Muscle of leg (tissue), 3 donors: ENCODE measurements at regions not wholly inside any gene's neighbourhood (a gene's known extent, or its start where the extent isn't known, plus 50 kb on each side); places are given as distances from the start of the nearest gene placed in this dataset.
"Not testable (repeated sequence)": the region's sequence is repeated elsewhere in the genome, so short reads cannot be mapped to it uniquely, and the experiment has no call there.

Source experiments
- DNase-seq: peaks from one replicate; pipeline ENCODE4 v3.0.0; 2013
- H3K27ac ChIP-seq: one replicate; pipeline ENCODE4 v1.5.1; 2013; ENCODE audit warnings: mild to moderate bottlenecking, low read length, control low read depth
- H3K27me3 ChIP-seq: one replicate; pipeline ENCODE4 v1.6.1; 2013; ENCODE audit warnings: low read length; ENCODE audit not compliant: control insufficient read depth, insufficient read depth
- H3K36me3 ChIP-seq: one replicate; pipeline ENCODE4 v1.6.1; 2013; ENCODE audit warnings: low read length; ENCODE audit not compliant: control insufficient read depth, insufficient read depth
- H3K4me1 ChIP-seq: one replicate; pipeline ENCODE4 v1.6.1; 2013; ENCODE audit warnings: low read length; ENCODE audit not compliant: control insufficient read depth, insufficient read depth
- H3K4me3 ChIP-seq: one replicate; pipeline ENCODE4 v1.5.1; 2013; ENCODE audit warnings: low read length, control low read depth
- H3K9me3 ChIP-seq: replicated peaks from 2 replicates; pipeline ENCODE4 v1.6.1; 2013; ENCODE audit warnings: low read depth, low read length; ENCODE audit not compliant: control insufficient read depth
- WGBS: methylation state at CpG from one replicate; pipeline ENCODE4 v1.1.5; 2013; ENCODE audit warnings: missing lambda C conversion rate; ENCODE audit not compliant: insufficient coverage; 5-methylcytosine and 5-hydroxymethylcytosine counted together

GRCh38 chr9:40934480-40934879, 194.0 kb downstream of the FOXD4L6 start:
- H3K27me3 ChIP-seq, result not testable (repeated sequence)
- 93% methylated on average over 3 of the region's 3 CpGs for WGBS

DNA sequence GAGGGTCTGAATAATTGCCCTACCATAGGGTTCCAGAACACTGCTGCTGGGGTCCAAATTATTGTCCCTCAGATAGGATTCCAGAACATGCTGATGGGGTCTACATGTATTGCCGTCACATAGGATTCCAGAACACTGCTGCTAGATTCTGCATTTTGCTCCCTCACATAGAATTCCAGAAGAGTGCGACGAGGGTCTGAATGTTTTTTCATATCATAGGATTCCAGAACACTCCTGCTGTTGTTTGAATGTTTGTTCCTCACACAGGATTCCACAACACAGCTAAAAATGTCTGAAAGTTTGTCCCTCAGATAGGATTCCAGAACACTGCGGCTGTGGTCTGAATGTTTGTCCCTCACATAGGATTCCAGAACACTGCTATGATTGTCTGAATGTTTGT, 198.1 kb downstream of the FOXD4L6 start:
- DNase-seq, H3K4me3 ChIP-seq, H3K27ac ChIP-seq, H3K36me3 ChIP-seq, H3K4me1 ChIP-seq, H3K27me3 ChIP-seq: not testable (repeated sequence)
- WGBS, result 94% methylated on average over 4 of the region's 4 CpGs
- H3K9me3 ChIP-seq, result peaks cover 74% of the 10 kb centered on the region

More at GRCh38 chr9:40934480-40934879, 194.0 kb downstream of the FOXD4L6 start:
- DNase-seq, H3K27ac ChIP-seq, H3K36me3 ChIP-seq, H3K4me3 ChIP-seq, H3K4me1 ChIP-seq: not testable (repeated sequence)
- H3K9me3 ChIP-seq, result peaks cover 37% of the 10 kb centered on the region

- H3K27me3 ChIP-seq, H3K27ac ChIP-seq, H3K4me1 ChIP-seq, H3K36me3 ChIP-seq, H3K4me3 ChIP-seq, DNase-seq: not testable (repeated sequence)
- 68% methylated on average over 2 of the region's 6 CpGs for WGBS
- peaks cover 79% of the 10 kb centered on the region for H3K9me3 ChIP-seq
Observed at GRCh38 chr9:40929488-40929845, 199.0 kb downstream of the FOXD4L6 start.

GRCh38 chr9:40928803-40929487, 199.5 kb downstream of the FOXD4L6 start:
- H3K36me3 ChIP-seq, result no peaks in the 10 kb centered on the region
- 75% methylated on average over 15 of the region's 15 CpGs for WGBS
- H3K27me3 ChIP-seq, result no peaks in the 10 kb centered on the region
- H3K4me3 ChIP-seq, result no peak overlapping the region
- H3K9me3 ChIP-seq, result peaks cover 79% of the 10 kb centered on the region
- no peaks in the 10 kb centered on the region for H3K4me1 ChIP-seq
- DNase-seq, result no peak
- H3K27ac ChIP-seq, result no peak overlapping the region

DNA sequence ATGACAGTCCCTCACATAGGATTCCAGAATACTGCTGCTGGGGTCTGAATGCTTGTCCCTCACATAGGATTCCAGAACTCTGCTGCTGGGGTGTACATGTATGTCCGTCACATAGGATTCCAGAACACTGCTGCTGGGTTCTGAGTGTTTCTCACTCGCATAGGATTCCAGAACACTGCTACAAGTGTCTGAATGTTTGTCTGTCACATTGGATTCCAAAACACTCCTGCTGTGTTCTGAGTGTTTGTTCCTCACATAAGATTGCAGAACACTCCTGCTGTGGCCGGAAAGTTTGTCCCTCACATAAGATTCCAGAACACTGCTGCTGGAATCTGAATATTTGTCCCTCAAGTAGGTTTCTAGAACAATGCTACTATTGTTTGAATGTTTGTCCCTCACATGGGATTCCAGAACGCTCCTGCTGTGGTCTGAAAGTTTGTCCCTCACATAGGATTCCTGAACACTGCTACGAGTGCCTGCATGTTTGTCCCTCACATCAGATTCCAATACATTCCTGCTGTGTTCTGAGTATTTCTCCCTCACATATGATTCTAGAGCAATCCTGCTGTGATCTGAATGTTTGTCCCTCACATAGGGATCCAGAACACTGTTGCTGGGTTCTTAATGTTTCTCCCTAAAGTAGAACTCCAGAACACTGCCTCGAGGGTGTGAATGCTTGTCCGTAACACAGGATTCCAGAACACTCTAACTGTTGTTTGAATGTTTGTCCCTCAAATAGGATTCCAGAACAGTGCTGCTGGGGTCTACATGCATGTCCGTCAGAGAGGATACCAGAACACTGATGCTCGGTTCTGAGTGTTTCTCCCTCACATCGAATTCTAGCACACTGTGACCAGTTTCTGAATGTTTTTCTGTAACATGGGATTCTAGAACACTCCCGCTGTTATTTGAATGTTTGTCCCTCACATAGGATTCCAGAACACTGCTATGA, 200.4 kb downstream of the FOXD4L6 start:
- Histone ChIP-seq H3K4me3 (no peak overlapping the region), H3K27ac (no peak overlapping the region), H3K9me3 (peaks cover 85% of the 10 kb centered on the region), H3K36me3 (no peaks in the 10 kb centered on the region), H3K4me1 (no peaks in the 10 kb centered on the region), H3K27me3 (no peaks in the 10 kb centered on the region)
- DNase-seq, result no peak
- 76% methylated on average over 11 of the region's 11 CpGs for WGBS

DNA sequence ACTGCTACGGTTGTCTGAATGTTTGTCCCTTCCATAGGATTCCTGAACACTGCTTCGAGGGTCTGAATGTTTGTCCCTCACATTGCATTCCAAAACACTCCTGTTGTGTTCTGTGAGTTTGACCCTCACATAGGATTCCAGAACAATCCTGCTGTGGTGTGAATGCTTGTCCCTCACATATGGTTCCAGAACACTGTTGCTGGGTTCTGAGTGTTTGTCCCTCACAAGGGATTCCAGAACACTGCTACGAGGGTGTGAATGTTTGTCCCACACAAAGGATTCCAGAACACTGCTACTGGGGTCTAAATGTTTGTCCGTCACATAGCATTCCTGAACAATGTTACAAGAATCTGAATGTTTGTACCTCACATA, 201.2 kb downstream of the FOXD4L6 start:
- Histone ChIP-seq H3K4me1 (no peaks in the 10 kb centered on the region), H3K27me3 (no peaks in the 10 kb centered on the region), H3K27ac (no peak overlapping the region), H3K36me3 (no peaks in the 10 kb centered on the region), H3K4me3 (no peak overlapping the region), H3K9me3 (peaks cover 91% of the 10 kb centered on the region)
- WGBS, result 73% methylated on average over 4 of the region's 4 CpGs
- no peak for DNase-seq

DNA sequence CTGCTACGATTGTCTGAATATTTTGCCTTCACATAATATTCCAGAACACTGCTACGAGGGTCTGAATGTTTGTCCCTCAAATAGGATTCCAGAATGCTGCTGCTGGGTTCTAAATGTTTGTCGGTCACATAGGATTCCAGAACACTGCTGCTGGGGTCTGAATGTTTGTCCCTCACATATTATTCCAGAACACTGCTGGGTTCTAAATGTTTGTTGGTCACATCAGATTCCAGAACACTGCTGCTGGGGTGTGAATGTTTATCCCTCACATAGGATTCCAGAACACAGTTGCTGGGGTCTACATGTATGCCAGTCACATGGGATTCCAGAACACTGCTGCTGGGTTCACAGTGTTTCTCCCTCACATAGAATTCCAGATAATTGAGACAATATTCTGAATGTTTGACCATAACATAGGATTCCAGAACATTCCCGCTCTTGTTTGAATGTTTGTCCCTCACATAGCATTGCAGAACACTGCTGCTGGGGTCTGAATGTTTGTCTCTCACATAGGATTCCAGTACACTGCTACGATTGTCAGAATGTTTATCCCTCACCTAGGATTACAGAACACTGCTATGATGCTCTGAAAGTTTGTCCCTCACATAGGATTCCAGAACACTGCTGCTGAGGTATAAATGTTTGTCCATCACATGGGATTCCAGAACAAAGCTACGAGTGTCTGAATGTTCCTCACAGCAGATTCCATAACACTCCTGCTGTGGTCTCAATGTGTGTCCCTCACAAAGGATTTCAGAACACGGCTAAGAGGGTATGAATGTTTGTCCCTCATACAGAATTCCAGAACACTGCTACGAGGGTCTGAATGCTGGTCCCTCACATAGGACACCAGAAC, 201.8 kb downstream of the FOXD4L6 start:
- Histone ChIP-seq H3K27ac (no peak overlapping the region), H3K9me3 (peaks cover 90% of the 10 kb centered on the region), H3K4me3 (no peak overlapping the region), H3K4me1 (no peaks in the 10 kb centered on the region), H3K27me3 (no peaks in the 10 kb centered on the region), H3K36me3 (no peaks in the 10 kb centered on the region)
- DNase-seq, result no peak
- 66% methylated on average over 8 of the region's 8 CpGs for WGBS

- H3K4me1 ChIP-seq, result no peaks in the 10 kb centered on the region
- H3K9me3 ChIP-seq, result peaks cover 80% of the 10 kb centered on the region
- no peak overlapping the region for H3K27ac ChIP-seq
- H3K4me3 ChIP-seq, result no peak overlapping the region
- 78% methylated on average over 8 of the region's 8 CpGs for WGBS
- no peaks in the 10 kb centered on the region for H3K27me3 ChIP-seq
- no peak for DNase-seq
- H3K36me3 ChIP-seq, result no peaks in the 10 kb centered on the region
Observed at GRCh38 chr9:40925149-40925548, 203.3 kb downstream of the FOXD4L6 start.

DNA sequence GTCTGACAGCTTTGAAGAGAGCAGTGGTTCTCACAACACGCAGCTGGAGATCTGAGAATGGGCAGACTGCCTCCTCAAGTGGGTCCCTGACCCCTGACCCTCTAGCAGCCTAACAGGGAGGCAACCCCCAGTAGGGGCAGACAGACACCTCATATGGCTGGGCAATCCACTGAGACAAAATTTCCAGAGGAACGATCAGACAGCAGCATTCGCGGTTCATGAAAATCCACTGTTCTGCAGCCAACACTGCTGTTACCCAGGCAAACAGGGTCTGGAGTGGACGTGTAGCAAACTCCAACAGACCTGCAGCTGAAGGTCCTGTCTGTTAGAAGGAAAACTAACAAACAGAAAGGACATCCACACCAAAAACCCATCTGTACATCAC, 212.1 kb downstream of the FOXD4L6 start:
- H3K36me3 ChIP-seq, H3K4me1 ChIP-seq, H3K4me3 ChIP-seq, H3K27me3 ChIP-seq, H3K27ac ChIP-seq, DNase-seq: not testable (repeated sequence)
- 94% methylated on average over 4 of the region's 5 CpGs for WGBS
- H3K9me3 ChIP-seq, result peaks cover 59% of the 10 kb centered on the region
